ENCODE measurements at regions not wholly inside any gene's neighbourhood (a gene's known extent, or its start where the extent isn't known, plus 50 kb on each side); places are given as distances from the start of the nearest gene placed in this dataset.

DNA sequence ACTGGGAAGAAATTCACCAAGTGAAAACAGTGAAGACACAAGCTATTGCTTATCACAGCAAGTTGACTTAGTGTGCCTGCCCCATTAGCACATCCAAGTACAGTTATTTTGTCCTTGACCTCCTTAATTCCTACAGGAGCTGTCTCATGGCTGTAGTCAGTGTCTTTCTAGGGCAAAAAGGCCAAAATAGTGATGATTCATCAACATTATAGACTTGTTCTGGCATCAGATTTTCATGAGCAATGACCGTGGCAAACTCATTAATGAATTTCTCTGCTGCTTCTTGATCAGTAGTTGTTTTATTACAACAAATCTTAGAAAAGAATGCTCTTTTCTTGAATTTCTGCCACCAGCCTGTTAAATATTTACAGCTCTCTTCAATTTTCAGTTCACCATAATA, 1169.3 kb upstream of the DDX18 start:
- DNase-seq, result no peak

DNA sequence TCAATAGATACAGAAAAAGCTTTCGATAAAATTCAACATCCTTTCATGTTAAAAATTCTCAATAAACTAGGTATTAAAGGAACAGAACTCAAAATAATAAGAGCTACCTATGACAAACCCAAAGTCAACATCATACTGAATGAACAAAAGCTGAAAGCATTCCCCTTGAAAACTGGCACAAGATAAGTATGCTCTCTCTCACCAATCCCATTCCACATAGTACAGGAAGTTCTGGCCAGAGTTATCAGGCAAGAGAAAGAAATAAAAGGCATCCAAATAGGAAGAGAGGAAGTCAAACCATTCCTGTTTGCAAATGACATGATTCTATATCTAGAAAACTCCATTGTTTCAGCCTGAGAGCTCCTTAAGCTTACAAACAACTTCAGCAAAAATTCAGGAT, 1145.8 kb upstream of the DDX18 start:
- DNase-seq, result no peak

DNA sequence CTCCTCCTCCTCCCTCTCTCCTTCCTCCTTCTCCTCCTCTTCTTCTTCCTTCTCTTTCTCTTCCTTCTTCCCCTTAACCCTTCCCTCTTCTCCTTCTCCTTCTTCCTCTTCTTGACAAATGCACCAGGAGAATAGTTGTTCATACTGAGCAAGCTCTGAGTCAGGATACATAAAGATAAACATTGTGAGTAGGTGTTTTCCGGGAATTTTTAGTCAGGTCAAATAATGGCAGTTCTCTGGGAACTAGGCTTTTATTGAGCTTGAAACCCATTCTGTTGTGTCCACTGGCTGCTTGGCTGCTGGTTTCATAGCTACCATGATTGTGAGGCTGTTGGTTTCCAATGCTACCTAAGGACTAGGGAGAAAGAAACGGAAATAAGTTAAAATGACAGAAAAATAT, 1144.7 kb upstream of the DDX18 start:
- no peak for DNase-seq

DNA sequence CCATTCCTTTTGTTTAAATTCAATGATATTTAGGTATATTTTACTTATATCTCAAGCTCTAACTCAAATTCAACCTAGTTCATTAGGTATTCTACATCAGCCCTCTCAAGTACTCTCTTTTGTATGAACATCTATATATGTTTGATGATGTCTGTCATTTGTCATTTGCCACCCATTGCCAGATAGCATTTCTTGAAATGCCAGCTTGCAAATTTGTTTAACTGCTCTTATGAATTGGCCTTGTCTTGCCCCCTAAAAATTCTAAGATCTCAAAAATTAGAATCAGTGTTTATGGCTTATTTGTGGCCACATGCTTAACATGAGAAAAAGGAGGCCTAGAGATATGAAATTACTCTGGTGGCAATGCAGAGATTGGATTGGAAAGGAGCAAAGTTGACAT, 1140.3 kb upstream of the DDX18 start:
- DNase-seq, result no peak

DNA sequence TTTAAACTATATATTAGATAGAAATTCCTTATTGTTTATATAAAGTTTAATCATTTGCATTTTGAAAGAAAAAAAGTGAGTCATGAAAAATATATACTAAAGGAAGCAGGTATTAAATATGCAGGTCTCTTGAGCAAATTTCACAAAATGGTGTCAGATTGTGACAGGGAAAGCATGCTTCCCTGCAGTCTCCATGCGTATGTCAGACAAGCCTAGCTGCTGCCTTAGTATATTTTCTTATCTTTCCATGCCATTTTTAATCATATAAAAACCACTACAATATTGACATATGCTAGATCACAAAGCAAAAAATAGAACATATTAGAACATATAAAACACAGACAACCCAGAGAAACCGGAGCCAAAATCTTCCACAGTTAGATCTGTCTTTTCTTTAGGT, 1137.7 kb upstream of the DDX18 start:
- DNase-seq, result no peak

DNA sequence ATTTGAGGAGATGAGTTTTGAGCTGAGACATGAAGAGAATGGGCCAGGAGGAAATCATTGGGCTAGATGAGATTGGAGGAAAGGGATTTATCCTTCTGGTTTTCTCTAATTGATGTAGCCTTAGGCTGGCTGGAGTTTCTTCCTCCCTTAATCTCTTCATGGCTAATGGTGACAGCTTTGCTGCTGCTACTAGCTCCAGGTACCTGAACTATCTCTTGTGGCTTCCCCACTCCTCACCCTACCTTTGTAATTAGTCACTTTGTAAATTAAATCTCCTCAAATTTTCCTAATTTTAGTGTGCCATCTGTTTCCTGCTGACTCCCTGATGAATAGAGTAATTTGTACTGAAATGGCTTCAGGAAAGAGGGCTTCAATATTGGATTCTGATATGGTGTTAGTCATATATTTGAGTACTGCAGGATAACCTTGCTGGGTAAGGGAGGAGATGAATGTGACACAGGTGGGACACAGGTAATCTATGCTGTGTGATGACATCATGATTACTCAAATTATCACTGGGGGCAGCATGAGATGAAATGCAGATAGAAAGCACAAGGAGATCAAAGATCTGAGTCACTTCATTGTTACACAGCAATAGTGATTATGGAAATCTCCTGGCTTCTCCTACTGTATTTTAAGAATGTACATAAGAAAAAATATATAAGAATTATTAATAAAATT, 1134.1 kb upstream of the DDX18 start:
- no peak for DNase-seq

DNA sequence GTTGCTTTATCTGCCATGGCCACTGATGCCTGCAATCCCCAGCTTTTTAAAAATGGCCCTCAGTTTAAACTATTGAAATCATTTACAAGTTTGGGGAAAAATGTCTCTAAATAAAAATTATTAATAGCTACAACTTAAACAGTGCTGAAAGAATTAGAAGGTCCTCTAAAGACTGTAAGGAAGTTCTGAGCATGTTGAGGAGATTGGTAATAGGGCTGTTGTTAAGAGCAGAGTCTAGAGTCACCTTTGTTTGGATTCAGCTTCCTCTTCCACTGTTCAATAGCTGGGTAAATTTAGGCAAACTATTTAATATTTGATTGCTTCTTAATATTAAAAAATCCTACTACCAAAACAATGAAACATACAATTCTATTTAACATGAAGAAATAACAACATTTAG, 1127.1 kb upstream of the DDX18 start:
- DNase-seq, result no peak

DNA sequence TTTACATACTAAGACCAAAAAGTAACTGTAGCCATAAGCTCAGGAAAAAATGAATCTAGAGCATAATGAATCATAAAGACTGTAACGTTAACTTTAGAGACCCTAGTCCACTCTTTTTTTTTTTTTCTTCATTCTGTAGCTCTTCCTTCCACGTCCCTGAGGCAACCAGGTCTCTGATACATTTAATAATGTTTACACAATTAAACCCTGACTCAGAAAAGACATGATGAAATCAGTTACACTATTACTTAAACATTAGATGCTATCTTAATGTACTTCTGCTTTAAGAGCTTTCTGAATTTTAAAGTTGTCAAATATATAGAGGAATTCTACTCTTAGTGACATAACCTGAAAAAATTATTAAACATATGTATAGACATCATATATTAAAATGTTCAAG, 1121.5 kb upstream of the DDX18 start:
- DNase-seq, result no peak

DNA sequence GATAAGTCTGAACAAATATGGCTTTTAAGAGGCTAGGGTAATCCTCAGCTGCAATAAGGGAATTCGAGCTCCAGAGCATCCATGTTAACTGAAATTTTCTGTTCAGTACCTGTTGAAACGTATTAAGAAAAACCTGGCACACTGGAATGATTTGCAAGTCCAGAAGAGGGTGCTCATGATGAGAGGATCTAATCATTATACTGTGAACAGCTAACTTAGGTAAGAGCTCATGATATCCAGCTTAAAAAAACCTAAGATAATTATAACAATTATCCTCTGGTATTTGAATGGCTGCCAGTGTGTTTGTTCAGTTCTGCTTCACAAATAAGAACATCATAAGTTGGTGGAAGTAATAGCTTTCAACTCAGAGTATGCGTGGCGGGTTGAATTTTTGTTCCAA, 1118.3 kb upstream of the DDX18 start:
- no peak for DNase-seq

DNA sequence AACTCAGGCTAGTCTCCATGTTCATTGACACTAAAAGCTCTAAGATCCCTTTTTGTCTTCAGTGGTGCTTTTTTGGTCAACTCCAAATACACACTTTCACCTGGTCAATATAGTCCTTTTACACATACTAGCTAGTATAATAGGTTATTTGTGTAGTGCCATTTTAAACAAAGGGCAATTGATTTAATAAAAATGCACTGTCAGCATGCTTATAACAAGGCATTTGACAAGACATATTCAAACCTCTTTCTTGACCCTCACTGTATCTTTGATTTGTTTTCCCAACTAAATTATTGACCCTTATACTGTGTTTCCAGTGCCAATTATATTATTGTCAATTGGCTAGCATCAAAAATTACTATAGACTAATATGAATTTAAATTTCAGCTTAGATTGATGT, 1117.6 kb upstream of the DDX18 start:
- DNase-seq, result no peak

DNA sequence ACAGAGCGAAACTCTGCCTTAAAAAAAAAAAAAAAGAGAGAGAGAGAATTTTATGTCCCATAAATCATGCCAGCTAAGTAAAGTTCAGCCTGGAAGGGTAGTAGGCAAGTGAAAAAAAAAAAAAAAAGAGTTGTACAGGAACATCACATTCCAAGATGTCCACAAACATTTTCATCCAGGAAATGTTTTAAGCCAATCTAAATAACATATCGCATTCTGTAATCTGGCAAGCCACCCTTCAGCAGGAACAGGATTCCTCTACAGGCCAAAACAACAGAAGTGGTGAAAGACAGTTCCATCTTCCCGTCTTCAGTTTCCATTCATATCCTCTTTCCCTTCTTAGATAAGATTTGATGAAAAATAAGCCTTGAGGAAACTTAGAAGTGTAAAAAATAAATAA, 1108.1 kb upstream of the DDX18 start:
- DNase-seq, result no peak

DNA sequence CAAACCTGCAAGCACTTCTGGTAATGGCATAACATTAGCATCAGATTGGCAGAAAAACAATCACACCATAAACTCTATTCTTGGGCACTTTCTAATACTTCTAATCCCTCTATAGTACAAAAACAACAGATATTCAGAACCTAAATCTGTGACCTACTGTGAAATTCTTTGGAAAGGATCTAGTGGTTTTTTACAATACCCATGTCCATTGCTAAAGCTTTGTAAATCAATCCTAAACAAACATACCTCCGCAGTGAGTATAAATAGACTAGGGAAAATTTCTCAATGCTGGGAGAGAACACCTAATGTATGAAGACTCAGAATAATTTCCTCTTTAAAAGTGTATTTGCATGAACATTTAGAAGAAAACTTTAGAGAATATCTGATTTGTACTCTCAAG, 1098.5 kb upstream of the DDX18 start:
- no peak for DNase-seq

DNA sequence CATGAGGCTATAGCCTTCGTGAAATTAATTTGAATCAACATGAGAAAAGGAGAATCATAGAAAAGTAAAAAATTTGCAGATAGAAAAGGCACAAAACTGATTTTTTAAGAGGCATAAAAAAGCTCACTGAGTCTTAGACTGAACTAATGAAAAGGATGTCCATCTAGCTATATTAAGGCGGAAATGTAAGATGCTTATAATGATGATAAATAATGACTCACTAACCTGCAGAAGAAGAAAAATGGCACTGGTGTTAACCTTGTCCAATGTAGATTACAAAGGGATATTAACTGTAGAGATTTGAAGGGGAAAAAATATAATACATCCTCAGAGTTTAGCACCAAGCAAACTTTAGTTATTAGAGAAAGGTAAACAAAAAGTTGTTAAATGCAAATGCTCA, 1098.0 kb upstream of the DDX18 start:
- no peak for DNase-seq

DNA sequence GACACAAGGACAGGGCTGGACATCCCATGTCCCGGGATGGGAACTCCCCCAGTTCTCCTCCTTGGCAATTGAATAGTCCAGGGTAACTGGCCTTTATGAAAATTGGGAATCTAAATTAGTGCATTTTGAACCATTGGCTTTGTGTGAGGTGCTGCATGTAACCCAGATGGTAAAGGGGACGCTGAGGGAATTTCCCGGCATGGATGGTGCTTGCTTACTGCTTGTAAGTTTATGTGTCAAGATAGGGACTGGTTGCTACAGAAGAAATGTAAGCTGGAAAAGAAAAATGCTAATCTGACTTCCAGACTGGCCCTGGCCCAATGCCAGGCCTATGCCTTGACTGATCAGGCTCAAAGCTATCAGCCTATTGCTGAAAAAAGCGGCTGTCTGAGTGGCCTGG, 1096.7 kb upstream of the DDX18 start:
- DNase-seq, result no peak

DNA sequence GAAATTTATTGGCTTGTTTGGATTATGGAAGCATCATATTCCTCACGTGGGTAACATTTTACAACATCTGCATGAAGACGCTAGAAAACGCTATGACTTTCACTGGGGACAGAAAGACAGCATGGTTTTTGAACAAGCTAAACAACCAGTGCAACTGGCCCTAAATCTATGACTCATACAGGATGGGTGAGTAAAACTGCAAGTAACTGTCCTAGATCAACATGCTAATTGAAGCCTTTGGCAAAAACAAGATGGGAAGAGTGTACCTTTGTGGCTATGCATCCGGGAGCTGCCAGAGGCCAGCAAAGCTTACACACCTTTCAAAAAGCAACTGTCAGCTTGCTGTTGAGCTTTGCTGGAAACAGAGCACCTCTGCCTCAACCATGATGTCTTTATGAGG, 1096.0 kb upstream of the DDX18 start:
- DNase-seq, result no peak

DNA sequence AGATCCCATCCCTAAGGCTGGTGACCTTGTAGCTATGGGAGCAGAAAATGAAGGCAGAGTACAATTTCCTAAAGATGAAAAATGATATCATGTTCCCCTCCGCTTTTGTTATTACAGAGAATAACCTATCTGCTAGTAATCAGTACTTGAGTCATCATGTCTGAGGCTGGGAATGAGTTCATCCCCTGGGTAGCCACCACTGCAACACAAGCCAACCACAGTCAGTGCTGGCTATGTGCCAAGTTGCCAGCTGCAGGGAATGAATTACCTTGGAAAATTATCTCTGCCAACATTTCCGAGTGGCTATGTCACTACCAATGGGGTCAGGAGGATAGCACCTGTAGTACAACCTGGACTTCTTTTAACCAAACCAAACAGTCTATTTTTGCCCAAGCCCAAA, 1094.7 kb upstream of the DDX18 start:
- no peak for DNase-seq

DNA sequence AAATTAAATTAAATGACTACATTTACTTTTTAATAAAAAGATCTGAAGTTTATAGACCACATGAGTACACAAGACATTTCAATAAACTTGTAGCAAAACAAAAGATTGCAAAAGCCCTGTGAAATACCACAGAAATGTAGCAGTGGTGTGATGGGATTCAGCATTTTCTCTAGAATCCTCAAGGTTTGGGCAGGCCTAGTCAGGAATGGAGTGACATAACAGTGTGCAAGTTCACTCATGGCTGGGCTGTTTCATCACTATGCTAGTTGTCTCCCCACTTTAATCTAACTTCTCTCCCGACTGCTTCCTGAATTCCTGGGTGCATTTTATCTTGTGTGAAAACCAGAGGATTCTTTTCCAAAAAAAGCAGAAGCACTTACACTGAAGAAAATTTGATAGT, 1089.9 kb upstream of the DDX18 start:
- DNase-seq, result no peak

DNA sequence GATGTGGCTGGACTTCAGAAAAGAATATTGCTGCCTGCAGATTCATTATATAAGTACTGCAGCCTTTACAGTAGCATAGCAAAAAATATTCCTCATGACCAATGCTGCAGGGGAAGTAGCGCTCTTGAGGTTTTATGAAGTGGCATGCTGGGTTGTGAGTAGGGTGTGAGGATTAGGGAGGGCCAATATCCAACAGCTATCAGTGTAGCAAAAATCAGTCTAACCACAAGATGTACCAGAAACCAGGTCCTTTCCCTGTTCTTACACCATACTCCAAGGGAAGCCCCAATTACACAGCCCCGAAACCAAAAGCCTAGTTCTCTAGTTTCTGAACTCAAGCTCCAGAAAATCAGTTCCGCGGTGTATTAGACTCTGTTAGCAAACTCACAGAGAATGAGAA, 1082.2 kb upstream of the DDX18 start:
- no peak for DNase-seq

DNA sequence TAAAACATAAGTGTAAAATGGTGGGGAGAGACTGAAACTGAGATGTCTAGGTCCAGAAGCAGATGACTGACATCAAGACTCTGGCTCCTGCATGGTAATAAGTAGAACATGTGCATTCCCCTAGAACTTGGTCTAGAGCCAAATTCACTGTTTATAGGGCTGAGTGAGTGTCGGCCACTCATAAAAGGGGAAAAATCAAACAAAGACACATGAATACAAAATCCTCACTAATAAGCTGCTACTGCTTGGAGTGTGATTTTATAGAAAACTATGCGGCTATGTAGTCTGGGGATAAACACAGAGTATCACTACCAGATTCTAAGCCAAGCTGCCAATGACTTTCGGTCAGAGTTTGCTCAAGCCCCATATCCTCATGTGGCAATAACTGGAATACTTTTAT, 1080.8 kb upstream of the DDX18 start:
- no peak for DNase-seq

DNA sequence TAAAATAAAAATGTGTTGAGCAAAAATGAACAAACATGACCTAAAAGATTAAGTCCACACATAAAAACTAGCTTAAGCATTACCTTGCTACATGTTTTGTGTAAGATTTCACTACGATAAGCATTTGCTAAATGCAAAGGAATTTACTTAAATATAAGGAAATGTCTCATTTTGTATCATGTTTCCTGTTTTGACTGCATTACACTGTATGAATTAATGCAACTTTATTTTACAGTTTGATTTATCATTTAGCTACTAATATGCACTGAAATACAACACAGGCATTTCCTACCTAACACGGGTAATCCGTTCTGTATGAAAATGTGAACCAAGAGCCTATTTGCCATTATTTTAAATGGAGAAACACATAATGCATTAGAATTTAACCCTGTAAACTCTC, 1076.5 kb upstream of the DDX18 start:
- no peak for DNase-seq

DNA sequence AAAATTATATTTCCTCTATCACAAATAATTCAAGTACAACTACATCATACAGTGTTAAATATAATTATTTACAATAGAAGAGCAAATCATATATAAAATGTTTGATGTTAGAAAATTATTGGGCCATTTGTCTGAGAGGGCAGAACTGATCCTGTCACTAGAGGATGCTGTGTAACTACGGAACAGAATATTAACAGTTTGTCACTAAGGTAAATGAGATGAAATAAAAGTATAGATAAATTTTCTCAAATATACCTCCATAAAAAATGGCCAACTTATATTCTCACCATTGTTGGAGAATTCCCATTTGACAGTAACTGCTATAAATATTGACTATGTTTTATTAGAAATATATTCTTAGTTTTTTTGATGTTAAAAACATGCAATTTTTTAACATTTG, 1067.4 kb upstream of the DDX18 start:
- DNase-seq, result no peak

DNA sequence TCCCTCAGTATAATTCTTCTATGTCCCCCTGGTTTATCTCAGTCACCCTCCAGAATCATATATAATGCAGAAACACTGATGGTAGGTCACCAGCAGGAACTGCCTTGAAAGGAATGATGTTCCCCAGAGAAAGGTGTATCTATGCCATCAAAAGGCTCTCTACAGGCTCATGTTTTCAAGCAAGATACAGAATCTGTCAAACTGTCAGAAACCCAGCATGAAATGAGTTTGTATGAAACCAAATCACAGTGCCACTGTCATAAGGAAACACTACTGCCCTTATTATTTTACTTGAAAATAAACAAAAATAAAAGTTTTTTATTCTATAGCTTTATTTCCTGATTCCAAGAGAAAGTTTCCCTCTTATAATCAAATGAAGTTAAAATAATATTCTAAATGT, 1064.5 kb upstream of the DDX18 start:
- no peak for DNase-seq

DNA sequence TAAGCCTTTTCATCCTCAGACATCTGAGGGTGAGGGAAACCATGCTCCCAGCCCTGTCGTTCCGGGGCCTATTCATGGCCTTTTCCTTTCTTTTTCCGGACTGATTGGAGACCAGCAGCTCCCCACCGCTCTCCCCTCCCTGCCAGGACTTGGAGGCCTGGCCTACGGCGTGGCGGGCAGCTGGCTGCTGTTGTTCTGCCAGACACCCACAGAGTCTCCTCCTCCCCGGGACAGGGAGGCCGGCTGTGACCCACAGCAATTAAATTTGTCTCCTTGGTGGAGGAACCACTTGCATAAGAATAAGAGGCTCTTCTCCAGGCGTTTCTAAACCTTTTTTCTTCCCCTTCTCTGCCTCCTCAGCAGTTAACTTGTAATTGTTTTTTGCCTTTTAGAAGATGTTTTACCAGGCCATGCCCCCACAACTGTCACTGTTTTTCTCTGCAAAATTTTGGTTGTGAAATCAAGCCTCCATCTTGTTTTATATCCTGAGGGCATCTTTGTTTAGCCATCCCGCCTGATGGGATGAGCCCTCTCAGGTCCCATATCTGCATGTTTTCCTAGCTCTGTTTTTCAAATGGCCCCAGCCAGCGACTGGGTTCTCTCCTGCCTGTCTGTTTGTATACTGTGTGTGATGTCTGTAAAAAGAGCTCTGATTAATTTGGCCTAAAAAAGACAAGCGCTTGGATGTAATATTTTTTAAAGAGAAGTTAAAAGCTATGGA, 1060.0 kb upstream of the DDX18 start:
- no peak for DNase-seq

DNA sequence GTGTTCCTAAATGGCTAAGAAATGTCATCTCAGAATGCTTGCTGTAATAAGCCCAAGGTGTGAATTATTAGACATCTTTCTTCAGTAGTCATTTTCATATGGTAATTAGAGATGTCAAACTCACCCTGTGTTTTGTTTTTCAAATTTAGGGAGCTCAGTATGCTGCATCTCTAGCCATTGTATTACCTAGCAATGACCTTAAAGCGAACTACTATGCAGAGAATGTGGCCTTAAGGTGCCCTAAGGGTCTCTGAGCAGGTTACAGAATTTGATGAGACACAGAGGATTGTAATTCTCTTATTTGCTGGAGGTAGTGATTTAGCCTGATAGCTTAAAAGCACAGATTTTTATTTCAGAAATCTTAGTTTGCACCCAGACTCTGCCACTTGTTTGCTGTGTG, 1052.6 kb upstream of the DDX18 start:
- DNase-seq, result no peak

DNA sequence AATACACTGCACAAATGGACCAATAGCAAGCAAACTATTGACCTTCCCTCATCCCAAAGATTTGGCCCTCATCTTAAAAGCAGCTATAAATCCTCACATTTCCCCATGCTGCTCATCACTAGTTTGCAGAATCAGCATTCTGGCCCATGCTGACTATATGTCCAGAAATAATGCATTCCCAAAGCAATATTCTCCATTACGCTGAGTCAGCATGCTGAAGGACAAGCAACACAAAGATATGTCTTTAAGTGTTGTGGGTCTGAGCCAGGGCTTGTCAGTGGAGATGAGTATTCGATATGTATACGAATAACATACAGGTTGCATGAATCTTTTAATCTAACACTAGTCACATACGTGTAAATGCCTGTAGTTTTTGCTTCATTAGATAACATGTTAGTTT, 1045.0 kb upstream of the DDX18 start:
- DNase-seq, result no peak
